AG08396 (cell line): ENCODE measurements at regions not wholly inside any gene's neighbourhood (a gene's known extent, or its start where the extent isn't known, plus 50 kb on each side); places are given as distances from the start of the nearest gene placed in this dataset.

ENCODE experiments used
- DNase-seq: peaks from one replicate; pipeline ENCODE4 v3.0.0; 2012; ENCODE audit warnings: low spot score, mixed read lengths

- DNase-seq, result no peak
Measured at GRCh38 chr16:51085271-51085670, 65.8 kb downstream of the SALL1 start.

GRCh38 chr16:51084074-51084928, 66.8 kb downstream of the SALL1 start:
- no peak for DNase-seq

- DNase-seq, result no peak
Measured at GRCh38 chr16:51072591-51072990, 78.5 kb downstream of the SALL1 start.

GRCh38 chr16:51071326-51071725, 79.7 kb downstream of the SALL1 start:
- DNase-seq, result no peak

GRCh38 chr16:51067352-51067751, 83.7 kb downstream of the SALL1 start:
- no peak for DNase-seq

GRCh38 chr16:51062039-51062438, 89.0 kb downstream of the SALL1 start:
- no peak for DNase-seq

GRCh38 chr16:51061328-51061727, 89.7 kb downstream of the SALL1 start:
- DNase-seq, result no peak

- no peak for DNase-seq
Measured at GRCh38 chr16:51057969-51058337, 93.1 kb downstream of the SALL1 start.

GRCh38 chr16:51057102-51057793, 93.8 kb downstream of the SALL1 start:
- no peak for DNase-seq

GRCh38 chr16:51056331-51056730, 94.7 kb downstream of the SALL1 start:
- DNase-seq, result no peak

- DNase-seq, result no peak
Measured at GRCh38 chr16:51055434-51055833, 95.6 kb downstream of the SALL1 start.

- DNase-seq, result no peak
Measured at GRCh38 chr16:51053775-51054174, 97.3 kb downstream of the SALL1 start.

GRCh38 chr16:51051671-51052070, 99.4 kb downstream of the SALL1 start:
- DNase-seq, result no peak

- no peak for DNase-seq
Measured at GRCh38 chr16:51050377-51050706, 100.7 kb downstream of the SALL1 start.

GRCh38 chr16:51049678-51050376, 101.2 kb downstream of the SALL1 start:
- no peak for DNase-seq

- no peak for DNase-seq
Measured at GRCh38 chr16:51049276-51049675, 101.8 kb downstream of the SALL1 start.

- peak; percentile 13 for DNase-seq
Measured at GRCh38 chr16:51048544-51048943, 102.5 kb downstream of the SALL1 start.

GRCh38 chr16:51045794-51046193, 105.3 kb downstream of the SALL1 start:
- no peak for DNase-seq

- DNase-seq, result no peak
Measured at GRCh38 chr16:51045186-51045585, 105.9 kb downstream of the SALL1 start.

- no peak for DNase-seq
Measured at GRCh38 chr16:51041546-51041945, 109.5 kb downstream of the SALL1 start.

- no peak for DNase-seq
Measured at GRCh38 chr16:51040637-51041036, 110.4 kb downstream of the SALL1 start.

- DNase-seq, result no peak
Measured at GRCh38 chr16:51039638-51040331, 111.3 kb downstream of the SALL1 start.
